ENCODE measurements at regions not wholly inside any gene's neighbourhood (a gene's known extent, or its start where the extent isn't known, plus 50 kb on each side); places are given as distances from the start of the nearest gene placed in this dataset.

DNA sequence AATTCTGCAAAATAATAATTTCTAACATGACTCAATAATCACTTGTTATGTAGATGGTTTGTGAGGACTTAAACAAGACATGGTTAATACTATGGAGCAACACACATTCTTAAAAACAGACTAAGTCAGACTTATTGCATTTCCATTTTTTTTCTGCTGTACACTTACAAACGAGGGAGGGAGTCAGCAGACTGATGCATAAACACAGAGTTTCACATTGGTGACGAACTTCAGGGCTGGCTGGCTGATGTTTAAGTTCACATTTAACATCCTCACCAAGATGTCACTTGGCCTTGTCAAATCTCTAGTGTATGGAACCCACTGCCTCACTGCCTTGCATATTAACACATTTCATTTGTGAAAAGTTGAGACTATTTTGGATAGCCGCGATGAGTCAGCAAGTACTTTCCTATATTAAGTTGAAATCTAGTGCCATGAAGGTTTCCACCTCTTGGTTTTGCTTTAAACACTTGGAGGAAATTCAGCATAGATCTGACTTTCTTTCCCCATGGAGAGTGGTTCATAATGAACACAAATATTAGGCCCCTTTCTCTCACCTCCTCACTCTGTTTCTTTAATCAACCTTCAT lies 337.5 kb upstream of the RUNX1 start:
- no peak for DNase-seq (ENCODE audit: low spot score)
- H3K4me3 ChIP-seq (ENCODE audit: low read depth, low read length, poor library complexity, severe bottlenecking): no peak overlapping the region
- H4K20me1 ChIP-seq (ENCODE audit: insufficient read depth, low read length): no peaks in the 10 kb centered on the region
- ChIA-PET CTCF (ENCODE audit: unreplicated experiment) (no interaction called here), POLR2A (no interaction called here)
- H3K9me3 ChIP-seq (ENCODE audit: low read length): peaks cover 7% of the 10 kb centered on the region; the same call in 1 of the 2 replicates
- BruUV-seq (replicated peaks): no TSS peak
- no peaks in the 10 kb centered on the region for H3K79me2 ChIP-seq (ENCODE audit: insufficient read depth, low read depth, low read length)
- no peak for TF ChIP-seq CTCF (conservative IDR thresholded peaks at IDR 0.05; ENCODE audit: low read length)
- TF ChIP-seq EZH2phosphoT487 (IDR thresholded peaks at IDR 0.05; ENCODE audit: borderline replicate concordance, low read depth, low read length): no peak
- H3K27ac ChIP-seq (ENCODE audit: low read depth, low read length, poor library complexity, severe bottlenecking): no peak overlapping the region
- no peaks in the 10 kb centered on the region for H3K4me1 ChIP-seq (ENCODE audit: insufficient read depth, low read length, poor library complexity, severe bottlenecking)
- H3K4me2 ChIP-seq (ENCODE audit: low read length): no peak overlapping the region
- H3K9me2 ChIP-seq (ENCODE audit: insufficient read depth, low read length): no peaks in the 10 kb centered on the region
- H3K36me3 ChIP-seq (ENCODE audit: insufficient read depth, low read length): no peaks in the 10 kb centered on the region
- no peak overlapping the region for H2AFZ ChIP-seq (ENCODE audit: low read length)
- intact Hi-C loops (cut with micrococcal nuclease; ENCODE audit: unreplicated experiment): no loop called here

- H3K4me3 ChIP-seq (ENCODE audit: low read depth, low read length, poor library complexity, severe bottlenecking): no peak overlapping the region
- no peak overlapping the region for H3K4me2 ChIP-seq (ENCODE audit: low read length)
- TF ChIP-seq EZH2phosphoT487 (IDR thresholded peaks at IDR 0.05; ENCODE audit: borderline replicate concordance, low read depth, low read length) (no peak), CTCF (conservative IDR thresholded peaks at IDR 0.05; ENCODE audit: low read length) (no peak)
- H3K9me3 ChIP-seq (ENCODE audit: low read length): peaks cover 7% of the 10 kb centered on the region; the same call in 1 of the 2 replicates
- no peaks in the 10 kb centered on the region for H4K20me1 ChIP-seq (ENCODE audit: insufficient read depth, low read length)
- no TSS peak for BruUV-seq (replicated peaks)
- H3K79me2 ChIP-seq (ENCODE audit: insufficient read depth, low read depth, low read length): no peaks in the 10 kb centered on the region
- intact Hi-C loops (cut with micrococcal nuclease; ENCODE audit: unreplicated experiment): no loop called here
- H2AFZ ChIP-seq (ENCODE audit: low read length): no peak overlapping the region
- no peak for DNase-seq (ENCODE audit: low spot score)
- no peaks in the 10 kb centered on the region for H3K36me3 ChIP-seq (ENCODE audit: insufficient read depth, low read length)
- no peak overlapping the region for H3K27ac ChIP-seq (ENCODE audit: low read depth, low read length, poor library complexity, severe bottlenecking)
- ChIA-PET POLR2A (no interaction called here), CTCF (ENCODE audit: unreplicated experiment) (no interaction called here)
- H3K4me1 ChIP-seq (ENCODE audit: insufficient read depth, low read length, poor library complexity, severe bottlenecking): no peaks in the 10 kb centered on the region
- no peaks in the 10 kb centered on the region for H3K9me2 ChIP-seq (ENCODE audit: insufficient read depth, low read length)
Observed at GRCh38 chr21:35384375-35384774, 335.3 kb upstream of the RUNX1 start.

GRCh38 chr21:35382696-35383095 lies 333.6 kb upstream of the RUNX1 start:
- H3K27ac ChIP-seq (ENCODE audit: low read depth, low read length, poor library complexity, severe bottlenecking): no peak overlapping the region
- intact Hi-C loops (cut with micrococcal nuclease; ENCODE audit: unreplicated experiment): no loop called here
- H3K9me3 ChIP-seq (ENCODE audit: low read length): no peaks in the 10 kb centered on the region
- no peaks in the 10 kb centered on the region for H3K79me2 ChIP-seq (ENCODE audit: insufficient read depth, low read depth, low read length)
- CTCF ChIA-PET (ENCODE audit: unreplicated experiment): no interaction called here
- no peak for DNase-seq (ENCODE audit: low spot score)
- POLR2A ChIA-PET: interaction anchor here (1.3 kb wide), 1 partner anchor 177 kb away, joined by 4 read pairs; no protein-coding TSS in a partner anchor
- TF ChIP-seq EZH2phosphoT487 (IDR thresholded peaks at IDR 0.05; ENCODE audit: borderline replicate concordance, low read depth, low read length): no peak
- no peak for TF ChIP-seq CTCF (conservative IDR thresholded peaks at IDR 0.05; ENCODE audit: low read length)
- H4K20me1 ChIP-seq (ENCODE audit: insufficient read depth, low read length): no peaks in the 10 kb centered on the region
- H2AFZ ChIP-seq (ENCODE audit: low read length): no peak overlapping the region
- H3K9me2 ChIP-seq (ENCODE audit: insufficient read depth, low read length): no peaks in the 10 kb centered on the region
- no TSS peak for BruUV-seq (replicated peaks)
- H3K36me3 ChIP-seq (ENCODE audit: insufficient read depth, low read length): no peaks in the 10 kb centered on the region
- H3K4me1 ChIP-seq (ENCODE audit: insufficient read depth, low read length, poor library complexity, severe bottlenecking): no peaks in the 10 kb centered on the region
- H3K4me3 ChIP-seq (ENCODE audit: low read depth, low read length, poor library complexity, severe bottlenecking): no peak overlapping the region
- no peak overlapping the region for H3K4me2 ChIP-seq (ENCODE audit: low read length)

Measured in OCI-LY7 (cell line).